Activated T-cell treated with anti-CD3 and anti-CD28 coated beads, Interleukin-2, amount 50 U/mL, for 1 hour (primary cell): ENCODE measurements at regions not wholly inside any gene's neighbourhood (a gene's known extent, or its start where the extent isn't known, plus 50 kb on each side); places are given as distances from the start of the nearest gene placed in this dataset.
"Not testable (repeated sequence)": the region's sequence is repeated elsewhere in the genome, so short reads cannot be mapped to it uniquely, and the experiment has no call there.

ENCODE experiments used
- DNase-seq: peaks from one replicate; pipeline ENCODE4 v3.0.0-alpha.2; 2020

DNA sequence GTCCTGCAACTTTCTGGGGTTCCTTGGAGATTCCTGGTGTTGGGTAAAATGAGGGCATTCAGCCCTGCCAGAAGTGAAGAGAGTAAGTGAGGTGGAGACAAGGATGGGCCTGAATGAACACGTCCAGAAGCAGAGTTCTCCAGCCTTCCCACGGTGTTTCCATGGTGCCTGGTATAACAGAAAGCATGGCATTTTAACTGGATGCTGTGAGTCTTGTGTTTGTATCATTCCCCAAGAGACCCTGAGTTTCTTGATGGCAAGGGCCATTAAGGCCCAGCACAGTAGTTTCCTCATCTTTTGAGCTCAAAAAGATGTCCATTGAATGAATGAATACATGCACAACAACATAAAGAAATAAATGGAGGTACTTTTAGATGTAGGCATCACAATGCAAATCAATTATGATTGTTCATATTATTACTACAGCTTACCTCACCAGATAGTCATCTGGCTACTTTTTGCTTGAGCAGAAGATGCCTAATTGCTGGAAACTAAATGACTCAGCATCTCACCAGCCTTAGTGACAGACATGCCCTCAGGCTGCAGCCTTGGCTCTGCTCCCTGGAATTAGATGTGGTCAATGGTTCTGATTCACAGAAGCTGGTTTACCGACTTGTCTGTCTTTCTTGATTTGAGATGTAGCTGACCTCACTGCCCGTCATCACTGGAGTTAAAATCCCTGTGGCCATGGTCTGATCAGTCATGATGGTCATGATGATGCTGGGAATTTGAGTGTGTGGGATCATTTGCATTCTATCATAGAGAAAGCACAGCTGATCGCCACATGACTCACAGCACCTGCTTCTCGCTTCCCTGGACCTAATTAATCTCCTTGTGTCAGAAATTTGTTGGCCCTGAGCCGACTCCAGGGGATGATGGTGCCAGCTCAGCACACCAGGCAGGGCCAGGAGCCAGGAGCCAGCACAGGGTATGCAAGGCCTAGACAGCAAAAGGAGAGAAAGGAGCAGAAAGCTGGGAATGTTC lies 83.9 kb downstream of the CXCL12 start:
- no peak for DNase-seq

DNA sequence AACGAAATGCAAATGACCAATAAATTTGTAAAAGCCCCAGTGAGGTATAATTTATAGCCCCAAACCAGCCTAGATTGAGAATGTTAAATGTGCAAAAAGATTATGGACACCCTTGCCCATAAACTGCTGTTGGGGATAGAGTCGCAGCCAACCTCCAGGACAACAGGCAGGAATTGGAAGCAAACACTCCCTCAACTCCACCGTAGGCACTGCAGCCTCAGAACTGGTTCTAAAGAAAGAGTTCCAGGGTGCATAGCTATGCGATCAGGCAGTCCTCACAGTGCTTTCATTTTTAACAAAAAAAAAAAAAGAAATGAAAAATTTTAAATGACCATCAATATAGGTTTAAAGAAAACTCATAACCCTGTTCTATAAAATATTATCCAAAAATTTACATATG lies 86.2 kb downstream of the CXCL12 start:
- no peak for DNase-seq

DNA sequence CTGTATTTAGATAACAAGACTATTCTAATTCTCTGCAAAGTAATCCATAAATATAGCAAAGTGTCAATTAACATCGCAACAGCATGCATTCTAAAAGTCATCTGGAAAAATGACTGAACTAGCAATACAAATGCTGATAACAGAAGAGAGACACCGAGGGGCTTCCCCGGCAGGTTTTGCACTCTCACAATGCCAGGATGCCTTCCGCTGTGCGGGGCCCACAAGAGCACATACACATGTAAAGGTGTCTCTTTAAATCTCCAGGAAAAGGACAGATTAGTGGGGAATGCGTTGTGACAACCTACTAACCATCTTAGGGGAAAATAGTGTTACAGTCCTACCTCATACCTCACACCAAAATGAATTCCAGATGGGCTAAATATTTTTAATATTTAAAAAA lies 86.9 kb downstream of the CXCL12 start:
- DNase-seq, result no peak

DNA sequence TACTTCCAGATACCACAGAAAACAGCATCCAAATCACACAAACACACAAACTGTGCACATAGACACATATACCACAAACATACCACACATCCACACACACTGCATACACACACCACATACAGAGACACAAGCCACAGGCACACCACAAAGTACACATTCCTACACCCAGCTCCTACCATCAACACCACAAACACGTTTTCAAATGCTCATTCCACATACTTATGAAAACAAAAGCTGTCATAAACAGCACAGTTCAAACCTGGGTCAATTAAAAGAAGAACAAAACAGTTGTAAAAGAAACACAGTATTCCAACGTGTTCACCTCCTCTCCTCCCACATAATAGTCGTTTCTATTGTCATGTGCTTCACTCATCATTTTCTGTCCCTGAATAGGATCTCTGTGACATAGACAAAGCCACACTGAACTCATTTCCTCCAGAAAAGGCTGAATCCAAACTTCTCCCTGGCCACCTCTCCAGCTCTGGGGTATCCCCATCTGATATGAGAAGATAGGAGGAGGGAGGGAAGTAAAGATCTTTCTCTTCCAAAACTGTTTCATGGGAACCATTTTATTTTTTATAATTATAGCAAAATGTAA lies 89.2 kb downstream of the CXCL12 start:
- no peak for DNase-seq

DNA sequence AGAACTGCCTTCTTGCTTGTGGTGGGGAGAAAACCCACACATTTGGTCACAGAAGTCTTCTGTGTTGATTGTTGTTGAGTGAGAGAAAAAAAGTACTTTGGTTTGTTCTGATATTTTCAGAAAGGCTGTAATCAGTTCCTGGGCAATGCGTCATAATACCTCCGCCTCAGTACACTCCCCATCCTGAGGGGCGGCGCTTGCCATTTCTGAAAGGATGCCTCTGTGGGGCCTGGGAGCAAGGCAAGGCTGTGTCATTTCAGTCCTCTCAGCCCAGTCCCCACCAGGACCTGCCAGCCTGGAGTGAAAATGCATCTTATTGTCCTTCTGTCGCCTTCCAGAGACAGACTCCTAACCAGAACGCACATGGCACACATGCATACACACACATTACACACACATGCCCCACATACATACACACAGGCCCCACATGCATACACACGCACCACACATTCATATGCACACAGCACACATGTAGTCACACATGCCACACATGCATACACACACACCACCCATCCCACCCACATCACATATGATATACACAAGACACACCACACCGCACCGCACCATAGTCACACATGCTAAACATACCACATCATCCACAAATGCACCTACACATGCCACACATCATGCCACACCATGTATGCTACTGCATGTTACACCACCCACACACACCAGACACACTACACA lies 90.0 kb downstream of the CXCL12 start:
- DNase-seq, result no peak

DNA sequence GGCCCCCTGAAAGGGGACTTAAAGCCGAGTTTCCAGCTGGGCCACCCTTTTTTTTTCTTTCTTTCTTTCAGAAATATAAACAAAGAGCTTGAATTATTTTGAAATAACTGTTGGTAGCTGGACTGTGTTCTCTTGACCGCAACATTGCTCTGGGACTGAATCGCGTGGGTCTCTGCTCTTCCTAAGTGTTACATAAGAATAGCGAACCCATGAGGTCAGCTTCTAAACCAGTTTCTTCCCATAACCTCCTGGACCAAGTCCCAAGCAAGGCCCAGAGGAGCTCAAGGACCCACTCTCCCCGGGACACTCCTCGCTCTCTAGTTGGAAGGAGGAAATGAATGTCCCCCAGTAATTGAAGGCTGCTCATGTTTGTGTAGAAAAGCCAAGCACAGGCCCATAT lies 91.1 kb downstream of the CXCL12 start:
- no peak for DNase-seq

DNA sequence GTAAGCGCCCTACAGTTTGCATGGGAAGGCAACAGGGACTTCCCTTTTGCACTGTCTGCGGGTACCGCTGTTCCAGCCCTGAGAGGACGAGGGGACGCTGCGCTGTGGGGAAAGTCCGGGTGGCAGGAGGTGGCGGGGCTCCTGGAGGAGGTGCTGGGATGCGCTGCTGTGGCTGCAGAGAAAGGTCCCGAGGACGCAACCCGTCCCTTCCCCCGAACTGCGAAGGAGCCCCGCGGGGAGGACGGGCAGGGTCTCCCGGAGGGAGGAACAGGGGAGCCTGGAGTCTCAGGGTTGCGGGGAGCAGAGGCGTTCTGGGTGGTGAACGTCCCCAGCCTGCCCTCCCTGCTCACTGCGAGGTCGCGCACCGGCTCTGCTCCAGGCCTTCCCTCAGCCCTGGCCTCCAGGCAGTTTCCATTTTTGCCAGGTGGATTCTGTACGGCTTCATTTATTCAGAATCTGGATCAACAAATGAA lies 91.6 kb downstream of the CXCL12 start:
- no peak for DNase-seq

DNA sequence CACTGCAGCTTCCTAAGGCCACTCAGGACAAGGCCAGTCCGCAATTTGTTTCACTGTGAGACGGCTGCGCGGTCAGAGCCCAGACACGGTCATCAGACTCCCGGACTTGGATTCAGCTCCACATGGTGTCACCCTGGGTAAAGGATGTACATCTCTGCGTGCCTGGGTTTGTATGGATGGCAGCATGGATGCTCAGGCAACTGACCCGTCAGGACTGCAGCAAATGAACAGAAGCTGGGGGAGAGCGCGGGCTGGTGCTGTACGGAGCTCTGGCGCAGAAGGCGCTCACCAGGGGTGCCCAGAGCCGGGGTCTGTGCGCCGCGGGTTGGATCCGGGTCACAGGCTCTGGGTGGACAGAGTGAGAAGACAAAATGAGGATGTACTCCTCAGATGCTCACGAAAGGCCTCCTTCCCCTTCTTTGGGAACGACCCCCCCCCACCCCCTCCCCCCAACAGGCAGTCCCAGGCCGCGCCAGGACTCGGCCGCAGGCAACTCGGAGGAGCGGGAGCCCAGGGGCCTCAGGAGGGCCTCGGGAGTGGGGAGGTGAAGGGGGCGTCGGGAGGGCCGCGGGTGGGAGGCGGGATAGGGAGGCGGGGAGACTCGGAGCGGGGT lies 92.4 kb downstream of the CXCL12 start:
- DNase-seq, result no peak

DNA sequence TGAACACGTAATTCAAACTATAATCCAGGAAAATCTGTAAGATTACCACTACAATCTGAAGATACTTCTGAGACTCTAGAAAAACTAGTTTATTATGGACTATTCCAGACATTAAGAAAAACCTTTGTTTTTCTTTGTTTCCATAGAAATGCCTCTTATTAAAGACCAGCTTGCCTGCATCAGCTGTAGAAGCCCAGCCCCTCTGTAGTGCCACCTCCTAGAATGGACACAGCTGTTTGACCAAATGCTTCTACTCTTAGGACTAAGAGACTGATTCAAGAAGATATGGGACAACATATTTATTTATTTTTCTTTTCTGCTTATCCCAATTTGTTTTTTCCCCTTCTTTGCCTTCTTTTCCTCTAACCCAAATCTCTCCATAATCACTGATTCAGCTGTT lies 93.8 kb downstream of the CXCL12 start:
- DNase-seq, result no peak

DNA sequence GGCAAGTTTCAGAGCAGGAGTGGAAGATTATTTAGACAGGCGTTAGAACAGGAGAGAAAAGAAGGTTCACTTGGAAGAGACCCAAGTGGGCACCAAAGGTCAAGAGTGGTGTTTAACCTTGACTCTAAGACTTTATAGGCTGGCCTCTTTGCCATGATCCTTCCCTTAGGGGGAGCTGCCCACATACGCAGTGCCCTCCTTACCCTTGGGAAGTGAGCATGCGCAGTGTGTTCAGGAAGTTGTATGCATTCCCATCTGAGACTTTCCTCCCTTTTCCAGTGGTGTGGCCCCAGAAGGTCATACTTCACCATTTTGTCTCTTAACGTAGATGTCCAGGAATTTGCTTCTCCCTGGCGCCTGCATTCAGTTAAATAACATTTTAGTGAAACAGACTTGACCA lies 95.8 kb downstream of the CXCL12 start:
- no peak for DNase-seq

DNA sequence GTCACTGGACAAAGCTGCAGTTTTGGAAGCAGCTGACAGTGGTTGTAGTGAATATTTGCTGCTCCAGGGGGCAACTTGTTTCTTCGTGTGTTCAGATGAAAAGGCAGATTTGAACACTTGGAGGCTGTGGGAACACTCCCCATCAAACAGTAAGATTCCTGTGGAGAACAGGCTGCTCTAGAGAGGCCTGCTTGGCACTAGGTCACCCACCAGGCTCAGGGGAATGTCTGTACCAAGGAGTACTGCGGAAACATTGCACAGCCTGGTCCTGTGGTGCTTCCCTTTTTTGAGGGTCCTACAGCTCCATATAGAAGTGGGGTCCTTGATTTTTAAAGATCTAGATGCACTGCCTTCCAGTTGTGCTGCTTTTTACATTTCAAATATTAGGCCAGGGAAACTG lies 97.5 kb downstream of the CXCL12 start:
- no peak for DNase-seq

DNA sequence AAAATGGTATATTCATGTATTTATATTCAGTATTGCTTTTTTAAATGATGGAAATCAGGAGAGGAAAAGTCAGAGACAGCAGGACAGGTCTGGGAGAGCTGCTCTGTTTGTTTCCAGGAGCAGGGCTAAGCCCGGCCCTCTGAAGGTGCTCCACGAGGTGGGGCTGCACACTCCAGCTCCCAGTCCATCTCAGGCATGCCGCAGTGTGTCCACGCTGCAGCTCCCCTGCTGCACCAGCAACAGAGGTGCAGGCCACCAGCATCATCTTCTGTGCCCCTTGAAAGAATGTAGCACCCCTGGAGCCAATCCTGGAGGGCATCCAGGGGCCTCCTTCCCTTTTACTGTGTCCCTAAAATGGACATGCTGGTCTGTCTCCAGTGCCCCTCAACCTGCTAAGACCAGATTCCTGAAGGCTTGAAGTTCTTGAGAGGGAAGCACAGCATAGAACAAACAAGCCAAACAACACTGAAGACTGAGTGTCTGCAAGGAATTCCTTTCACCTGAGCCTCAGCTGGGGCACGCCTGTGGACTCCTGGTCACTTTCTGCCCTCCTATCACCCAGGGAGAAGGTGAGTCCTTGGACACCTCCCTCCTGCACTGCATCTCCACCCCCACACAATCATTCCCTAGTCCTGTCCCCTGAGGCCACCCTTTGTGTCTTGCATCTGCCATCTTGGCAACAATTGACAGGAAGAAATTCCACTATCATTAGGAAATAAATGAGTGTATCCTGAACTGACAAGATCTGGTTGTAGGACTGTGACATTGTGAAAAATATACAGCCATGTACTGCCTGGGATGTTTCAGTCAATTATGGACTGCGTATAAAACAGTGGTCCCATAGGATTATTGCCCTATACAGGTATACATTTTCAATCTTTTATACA lies 100.5 kb downstream of the CXCL12 start:
- DNase-seq, result no peak

DNA sequence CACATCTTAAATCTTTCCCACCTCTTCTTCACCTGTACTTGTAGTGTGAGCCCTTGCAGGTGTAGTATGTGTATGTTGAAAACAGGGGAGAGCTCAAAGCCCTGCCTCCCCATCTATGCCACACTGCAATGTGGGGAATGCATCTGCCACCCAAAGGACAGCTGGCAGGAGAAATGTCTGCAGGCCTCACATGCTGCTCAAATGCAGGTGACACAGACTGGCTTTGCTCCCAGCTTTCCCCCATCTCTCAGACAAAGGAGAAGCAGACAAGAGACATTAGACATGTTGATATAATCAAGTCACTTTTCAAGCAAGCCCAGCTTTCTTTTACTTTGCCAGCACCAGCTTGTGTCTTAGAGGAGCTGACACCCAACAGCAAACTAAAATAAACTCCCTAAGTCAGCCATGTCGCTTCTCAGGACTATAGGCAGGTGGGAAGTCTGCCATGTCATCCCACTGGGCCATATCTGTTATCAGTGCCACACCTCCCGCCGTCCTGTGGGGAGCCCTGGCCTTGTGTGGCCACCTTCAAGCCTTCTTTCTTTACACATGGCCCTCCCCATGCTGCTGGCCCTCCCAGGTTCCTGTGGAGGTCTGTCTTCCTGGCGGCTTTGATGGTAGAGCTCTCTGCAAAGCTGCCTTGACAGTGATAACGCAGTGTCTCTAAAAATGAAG lies 102.1 kb downstream of the CXCL12 start:
- DNase-seq, result no peak

DNA sequence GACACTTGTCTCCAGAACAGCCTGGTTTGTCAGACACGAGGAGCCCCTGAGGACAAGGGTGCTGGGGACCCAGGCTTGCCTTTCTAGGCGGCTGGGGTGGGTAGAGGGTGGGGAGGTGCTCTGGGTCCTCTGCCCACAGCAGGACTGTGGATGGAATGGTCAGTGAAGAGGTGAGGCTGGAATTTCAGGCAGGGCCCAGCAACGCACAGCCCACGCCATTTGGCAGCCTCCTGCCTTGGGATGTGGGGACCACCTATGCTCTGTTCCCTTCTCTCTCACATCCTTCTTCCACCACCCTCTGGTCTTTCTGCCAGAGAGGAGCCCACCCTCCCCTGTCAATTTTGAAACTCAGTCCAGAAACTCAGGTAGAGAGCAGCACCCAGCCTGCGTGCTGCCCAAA lies 103.2 kb downstream of the CXCL12 start:
- DNase-seq, result no peak

DNA sequence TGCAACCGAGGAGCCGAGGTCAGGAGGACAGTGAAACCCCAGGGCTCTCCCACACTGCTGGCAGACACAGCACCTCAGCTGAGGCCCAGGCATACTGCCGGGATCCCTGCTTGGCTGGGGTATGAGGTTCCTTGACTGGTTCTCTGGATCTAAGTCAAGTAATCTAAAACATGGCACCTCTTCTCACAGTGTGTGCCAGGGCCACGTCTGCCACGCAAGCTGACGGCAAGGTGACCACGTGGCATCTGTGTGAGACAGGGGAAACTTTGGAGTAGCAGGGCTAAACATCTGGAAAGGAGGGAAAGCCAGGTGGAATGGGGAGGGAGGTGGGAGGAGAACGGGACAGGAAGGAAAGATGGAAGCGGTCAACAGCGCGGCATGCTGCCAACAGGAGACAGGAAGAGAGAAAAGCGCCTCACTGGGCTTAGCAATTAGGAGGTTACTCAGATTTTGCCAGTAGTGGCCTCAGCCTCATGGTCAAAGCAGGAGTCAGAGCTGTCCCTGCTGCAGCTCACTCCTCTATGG lies 103.7 kb downstream of the CXCL12 start:
- DNase-seq, result no peak

DNA sequence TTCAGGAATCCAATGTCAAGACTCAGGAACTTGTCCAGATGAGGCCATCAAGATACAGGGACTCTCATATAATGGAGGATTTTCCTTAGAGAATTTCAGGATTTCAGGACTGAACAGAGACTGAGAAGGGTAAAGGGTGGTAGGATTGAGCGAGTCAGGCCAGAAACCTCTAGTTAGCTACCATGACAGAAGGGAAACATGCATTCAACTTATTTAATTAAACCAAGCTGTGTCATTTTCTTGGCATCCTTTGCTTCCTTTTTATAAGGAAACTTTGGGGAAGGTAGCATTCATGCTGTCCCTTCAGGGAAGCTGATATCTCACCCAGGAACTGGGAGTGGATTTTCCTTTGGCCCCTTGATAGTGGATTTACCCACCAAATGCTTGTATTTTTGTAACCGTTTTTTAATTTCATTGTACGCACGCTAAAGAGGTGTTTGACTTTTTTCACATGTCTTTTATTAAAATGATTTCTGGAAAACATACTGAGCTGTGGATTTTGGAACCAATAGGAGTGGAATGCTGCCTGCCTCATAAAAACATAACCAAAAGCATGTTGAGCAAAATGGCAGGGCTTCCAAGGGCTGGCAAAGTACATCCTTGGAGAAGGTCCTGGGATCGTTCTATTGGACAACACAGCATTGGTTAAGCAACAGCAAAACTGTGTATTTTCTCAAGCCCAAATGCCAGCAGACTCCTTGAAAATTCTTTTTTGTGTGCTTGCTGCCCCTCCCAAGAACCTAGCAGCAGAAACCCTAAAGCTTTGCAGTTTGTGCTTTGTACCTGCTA lies 104.5 kb downstream of the CXCL12 start:
- no peak for DNase-seq

DNA sequence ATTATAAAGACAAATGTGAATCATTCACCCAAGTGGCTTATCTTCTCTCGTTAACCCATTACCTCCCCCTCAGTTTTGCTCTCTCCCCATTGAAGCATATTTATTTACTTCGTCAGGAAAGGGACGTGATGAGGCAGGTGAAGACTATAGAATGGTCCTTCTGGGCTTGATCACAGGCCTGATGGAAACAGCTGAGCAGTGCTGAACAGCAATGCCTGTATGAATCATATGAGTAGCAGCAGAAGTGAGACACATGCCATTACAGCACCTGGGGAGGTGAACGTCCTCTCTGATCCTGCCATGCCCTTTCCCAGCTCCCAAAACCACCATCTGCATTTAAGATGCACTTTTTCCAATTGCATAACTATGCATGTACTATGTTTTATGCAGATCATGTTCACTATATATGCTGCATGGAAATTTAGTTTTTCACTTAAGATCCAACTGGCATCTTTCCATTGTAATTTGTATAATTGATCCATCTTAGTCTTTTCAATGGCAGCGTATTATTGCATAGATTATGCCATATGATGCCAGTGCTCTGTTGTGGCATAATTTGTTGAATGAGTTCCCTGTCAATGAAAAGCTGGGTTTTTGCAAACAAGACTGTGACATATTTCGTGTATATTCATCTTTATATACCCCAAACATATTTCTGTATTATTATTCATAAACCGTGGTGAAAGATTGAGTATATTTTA lies 105.3 kb downstream of the CXCL12 start:
- no peak for DNase-seq

DNA sequence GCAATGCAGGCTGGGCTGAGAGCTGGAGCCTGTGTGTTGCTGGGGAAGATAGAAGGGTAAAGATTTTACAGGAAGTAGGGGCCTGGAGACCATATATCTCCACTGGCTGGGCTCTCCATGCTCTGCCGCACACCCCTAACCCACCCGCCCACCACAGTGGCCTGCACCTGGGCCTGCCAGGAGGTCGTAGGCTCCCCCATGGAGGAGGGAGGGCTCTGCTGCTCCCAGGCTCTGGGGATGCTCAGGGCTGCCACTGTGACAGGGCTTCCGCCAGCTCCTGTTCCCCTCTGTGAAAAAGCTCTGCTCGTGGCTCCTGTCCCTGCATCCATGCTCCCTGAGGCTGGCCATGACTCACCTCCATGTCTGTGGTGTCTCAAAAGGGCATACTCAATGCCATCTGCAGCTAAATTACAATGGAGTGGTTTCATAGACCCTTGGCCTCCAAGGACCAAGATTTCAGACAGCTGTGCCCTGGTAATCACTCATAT lies 106.0 kb downstream of the CXCL12 start:
- DNase-seq, result no peak

DNA sequence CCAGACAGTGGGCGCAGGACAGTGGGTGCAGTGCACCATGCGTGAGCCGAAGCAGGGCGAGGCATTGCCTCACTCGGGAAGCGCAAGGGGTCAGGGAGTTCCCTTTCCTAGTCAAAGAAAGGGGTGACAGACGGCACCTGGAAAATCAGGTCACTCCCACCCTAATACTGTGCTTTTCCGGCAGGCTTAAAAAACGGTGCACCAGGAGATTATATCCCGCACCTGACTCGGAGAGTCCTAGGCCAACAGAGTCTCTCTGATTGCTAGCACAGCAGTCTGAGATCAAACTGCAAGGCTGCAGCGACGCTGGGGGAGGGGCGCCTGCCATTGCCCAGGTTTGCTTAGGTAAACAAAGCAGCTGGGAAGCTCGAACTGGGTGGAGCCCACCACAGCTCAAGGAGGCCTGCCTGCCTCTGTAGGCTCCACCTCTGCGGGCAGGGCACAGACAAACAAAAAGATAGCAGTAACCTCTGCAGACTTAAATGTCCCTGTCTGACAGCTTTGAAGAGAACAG lies 116.4 kb downstream of the CXCL12 start:
- not testable (repeated sequence) for DNase-seq
